ENCODE measurements at regions not wholly inside any gene's neighbourhood (a gene's known extent, or its start where the extent isn't known, plus 50 kb on each side); places are given as distances from the start of the nearest gene placed in this dataset.
"Not testable (repeated sequence)": the region's sequence is repeated elsewhere in the genome, so short reads cannot be mapped to it uniquely, and the experiment has no call there.

DNA sequence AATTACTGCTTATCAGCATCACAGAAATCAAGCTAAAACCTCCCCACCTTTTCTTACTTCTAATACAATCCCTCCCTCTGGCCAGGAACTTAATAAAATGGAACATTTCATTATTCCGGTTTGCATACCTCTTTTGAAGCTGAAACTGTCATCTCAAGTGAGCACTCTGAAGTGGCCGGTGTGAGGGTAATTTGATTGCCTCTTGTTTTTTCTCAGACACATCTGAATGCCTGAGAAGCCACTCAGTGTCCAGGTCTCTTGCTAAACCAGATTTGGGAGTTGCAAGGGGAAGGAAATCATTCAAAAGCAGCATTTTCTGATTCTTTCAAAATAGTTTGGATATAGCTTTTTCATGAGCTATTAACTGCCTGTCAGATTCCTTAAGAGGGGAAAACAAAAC lies 190.3 kb downstream of the C1D start:
- no peak for DNase-seq

DNA sequence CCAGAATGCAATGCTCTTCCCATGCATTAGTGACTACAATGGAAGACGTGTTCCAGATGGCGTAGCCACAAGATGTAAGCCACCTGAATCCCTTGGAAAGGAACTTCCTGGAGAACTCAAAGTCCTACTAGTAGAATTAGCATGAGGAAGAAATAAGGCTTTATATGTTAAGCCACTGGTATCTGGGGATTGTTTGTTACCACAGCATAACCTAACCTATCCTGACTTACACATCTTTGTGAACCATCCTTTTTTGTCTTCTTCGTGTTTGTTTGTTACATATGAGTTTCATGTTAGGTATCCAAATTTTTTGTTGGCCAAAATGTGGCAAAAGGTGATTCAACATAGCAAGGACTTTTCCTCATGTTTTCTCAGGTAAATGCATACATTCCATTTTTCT lies 188.9 kb downstream of the C1D start:
- DNase-seq, result no peak

DNA sequence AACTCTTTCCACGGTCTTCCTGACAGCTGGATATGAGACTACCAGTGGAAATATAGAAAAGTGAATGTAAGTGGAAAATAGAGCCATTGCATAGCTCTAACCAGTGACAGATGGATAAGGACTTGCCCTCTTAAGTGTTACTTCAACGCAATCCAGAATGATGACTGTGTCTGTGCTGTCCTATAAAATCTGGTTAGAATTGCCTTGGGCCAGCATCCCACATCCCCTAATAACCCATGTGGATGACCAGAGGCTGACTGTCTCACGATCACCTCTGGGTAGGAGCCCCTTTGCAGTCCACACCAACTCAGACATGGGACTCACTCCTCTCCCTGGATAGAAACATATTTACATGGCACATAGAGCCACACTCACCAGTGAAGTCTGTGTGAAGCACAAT lies 186.6 kb downstream of the C1D start:
- no peak for DNase-seq

DNA sequence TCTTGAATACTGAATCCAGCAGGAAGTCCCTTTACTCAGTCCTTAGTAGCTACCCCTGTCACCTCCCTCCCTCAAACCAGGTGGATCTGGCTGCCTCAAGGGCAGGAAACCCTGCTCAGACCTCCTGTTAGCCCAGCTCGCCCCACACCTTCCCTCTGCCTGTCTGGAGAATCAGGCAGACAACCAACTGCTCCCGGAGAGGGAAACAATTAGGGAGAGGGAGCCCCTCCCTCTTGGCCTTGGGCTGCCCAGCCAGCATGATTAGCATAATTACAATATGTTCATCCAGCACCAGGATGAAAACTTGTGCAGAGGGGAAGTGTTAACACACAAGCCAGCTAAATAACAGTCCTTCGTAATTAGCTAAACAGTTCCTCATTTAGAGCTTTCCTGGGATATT lies 185.5 kb downstream of the C1D start:
- no peak for DNase-seq

DNA sequence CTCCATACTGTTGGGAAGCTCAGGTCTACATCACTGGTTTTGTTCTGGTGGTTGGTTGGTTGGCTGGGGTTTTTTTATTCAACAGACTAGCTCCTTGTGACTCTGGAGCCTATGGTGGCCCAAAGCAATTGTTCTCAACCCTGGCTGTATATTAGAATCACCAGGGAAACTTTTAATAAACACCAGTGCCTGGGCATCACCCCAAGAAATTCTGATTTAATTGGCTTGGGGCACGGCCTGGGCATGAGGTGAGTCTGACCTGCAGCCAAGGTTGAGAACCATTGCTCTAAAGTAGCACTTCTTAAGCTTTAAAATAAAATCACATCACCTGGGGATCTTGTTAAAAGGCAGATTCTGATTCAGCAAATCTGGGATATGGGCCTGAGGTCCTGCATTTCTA lies 184.1 kb downstream of the C1D start:
- DNase-seq, result no peak

DNA sequence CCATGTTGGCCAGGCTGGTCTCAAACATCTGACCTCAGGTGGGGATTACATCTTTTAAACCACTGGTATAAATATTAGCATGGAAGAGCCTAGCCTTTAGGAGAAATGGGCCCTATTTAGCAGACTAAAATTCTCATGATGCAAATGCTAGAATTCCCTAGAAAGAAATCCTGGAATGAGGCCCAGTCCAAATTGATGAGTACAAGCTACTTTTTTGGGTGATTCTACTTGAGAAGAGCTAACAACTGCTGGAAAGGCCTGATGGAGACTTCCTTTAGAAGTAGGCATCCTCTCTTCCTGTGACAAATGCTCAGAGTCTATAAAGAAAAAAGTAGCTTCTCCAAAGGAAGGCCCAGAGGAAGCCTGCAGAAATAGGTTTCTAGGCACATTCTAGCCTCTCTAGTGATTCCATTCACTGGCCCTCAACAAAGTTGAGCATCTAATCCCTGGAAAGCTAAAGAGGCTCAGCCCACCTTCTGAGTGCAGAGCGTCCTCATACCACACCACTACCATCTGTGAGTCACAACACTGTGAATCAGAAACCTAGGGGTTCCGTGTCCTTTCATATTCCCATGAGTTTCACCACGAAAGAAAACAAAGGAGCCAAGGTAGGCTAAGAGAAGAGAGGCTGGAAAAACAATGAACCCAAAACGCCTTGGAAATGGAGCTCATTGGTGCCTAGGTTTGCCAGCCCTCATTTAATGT lies 183.1 kb downstream of the C1D start:
- DNase-seq, result no peak

DNA sequence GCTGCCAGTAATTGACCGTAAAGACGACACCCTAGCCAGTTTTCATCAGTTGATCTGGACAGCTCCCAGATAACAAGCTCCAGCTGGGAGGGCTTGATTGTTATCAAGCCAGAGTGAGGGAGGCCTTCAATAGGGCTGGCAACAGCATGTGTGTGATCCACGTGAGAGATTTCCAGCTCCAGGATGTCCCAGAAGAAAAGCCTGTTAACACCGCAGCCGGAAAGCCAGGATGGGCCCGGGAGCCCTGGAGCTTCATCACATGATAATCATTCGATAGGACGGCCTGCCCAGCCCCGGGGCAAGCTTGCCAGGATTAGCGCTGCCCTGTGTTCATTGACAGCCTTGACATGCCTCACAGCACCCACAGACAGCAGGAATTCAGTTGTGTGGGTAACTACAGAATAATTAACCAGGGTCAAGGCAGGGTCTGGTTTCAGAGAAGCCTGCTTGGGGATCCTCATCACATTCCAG lies 182.5 kb downstream of the C1D start:
- DNase-seq, result no peak

DNA sequence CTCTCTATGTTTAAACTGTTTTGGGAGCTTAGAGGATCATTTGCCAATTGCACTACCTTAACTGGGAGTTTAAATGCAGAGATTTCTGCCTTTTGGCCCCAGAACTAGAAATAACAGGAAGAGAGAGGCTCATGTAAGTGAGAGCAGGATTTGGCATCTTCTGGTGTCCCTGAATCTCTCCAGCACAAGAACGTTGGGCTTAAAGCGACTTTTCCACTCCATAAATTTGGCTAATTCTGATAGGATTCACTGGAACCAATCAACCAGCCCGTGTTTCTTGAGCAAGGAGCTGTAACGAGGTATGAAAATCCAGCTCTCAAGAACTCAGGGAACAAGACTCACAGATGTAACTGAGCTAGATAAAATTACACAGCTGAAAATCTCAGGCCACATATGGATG lies 181.0 kb downstream of the C1D start:
- DNase-seq, result no peak

DNA sequence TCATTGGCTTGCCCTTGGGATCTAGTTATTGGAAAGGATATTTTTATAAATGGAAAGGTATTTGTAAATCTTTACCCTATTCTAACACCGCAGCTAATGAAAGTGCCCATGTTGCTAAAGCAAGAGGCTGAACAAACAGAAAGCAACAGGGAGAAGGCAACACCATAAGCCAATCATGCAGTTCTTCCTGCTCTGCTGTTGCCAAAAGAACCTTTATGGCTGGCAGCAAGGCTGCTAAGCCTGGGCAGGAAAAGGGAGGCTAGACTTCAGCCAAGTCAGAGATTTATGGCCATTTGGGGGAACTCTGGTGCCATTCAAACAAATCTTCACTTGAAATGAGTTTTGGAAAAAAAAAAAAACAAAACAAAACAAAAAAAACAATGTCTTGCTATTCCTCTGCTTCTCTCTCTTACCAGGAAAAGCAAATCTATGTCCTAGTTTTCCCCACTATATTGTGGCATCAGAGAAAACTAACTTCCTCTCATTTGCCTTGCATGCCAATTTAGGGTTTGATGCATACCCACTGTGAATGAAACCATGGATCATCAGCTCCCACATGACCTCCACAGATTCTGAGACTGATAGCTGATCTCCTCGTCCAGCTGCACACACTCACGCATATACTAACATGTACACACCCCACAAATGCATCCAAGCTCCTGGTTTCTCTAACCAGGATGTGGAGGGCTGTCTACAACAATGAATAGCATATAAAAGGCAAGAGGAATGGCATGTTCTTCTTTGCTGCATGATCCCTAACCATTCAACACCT lies 179.3 kb downstream of the C1D start:
- no peak for DNase-seq

DNA sequence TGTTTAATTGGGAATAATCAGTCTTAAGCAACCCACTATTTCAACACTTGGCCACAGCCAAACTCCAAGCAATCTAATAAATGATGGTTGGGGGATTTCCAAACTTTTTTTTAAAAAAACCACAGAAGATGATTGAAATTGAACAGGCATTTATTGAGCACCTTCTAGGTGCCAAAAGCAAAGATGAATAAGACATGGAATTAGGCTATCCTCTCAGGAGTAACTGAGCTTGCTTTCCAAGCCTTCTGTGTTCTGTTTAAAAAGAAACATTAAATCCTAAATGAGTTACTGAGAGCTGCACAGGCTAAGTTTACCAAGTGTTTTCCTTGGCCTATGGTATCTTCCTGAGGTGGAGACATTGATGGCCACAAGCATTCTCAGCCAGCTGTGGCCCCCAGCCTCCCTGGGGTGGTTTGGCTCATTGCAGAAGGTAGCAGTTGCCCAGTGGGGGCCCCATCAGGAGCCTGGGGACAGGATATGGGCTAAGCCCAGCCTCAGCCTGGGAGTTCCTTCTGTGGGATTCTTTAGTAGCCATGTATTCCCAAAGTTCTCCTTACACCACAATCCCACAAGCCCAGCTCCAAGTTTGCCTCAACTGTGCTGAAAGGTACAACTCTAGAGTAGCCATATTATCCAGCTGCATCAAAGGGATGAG lies 174.3 kb downstream of the C1D start:
- DNase-seq, result no peak

DNA sequence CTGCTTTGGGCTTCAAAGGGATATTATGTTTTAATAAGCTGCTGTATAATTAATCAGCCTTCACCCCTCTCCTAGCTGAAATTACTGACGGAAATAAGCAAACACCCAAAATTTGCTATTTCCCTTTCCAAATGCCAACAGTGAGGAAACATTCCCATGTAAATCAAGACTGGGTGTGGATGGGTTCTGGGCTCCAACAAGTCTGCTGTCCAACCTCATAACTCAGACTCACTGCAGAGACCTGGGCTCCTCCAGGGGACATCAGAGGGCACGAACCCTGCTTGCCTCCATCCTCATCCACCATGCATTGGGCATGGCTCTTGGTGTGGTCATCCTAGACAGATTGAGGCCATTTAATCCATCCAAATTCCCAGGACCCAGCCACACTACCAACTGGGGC lies 173.7 kb downstream of the C1D start:
- no peak for DNase-seq

DNA sequence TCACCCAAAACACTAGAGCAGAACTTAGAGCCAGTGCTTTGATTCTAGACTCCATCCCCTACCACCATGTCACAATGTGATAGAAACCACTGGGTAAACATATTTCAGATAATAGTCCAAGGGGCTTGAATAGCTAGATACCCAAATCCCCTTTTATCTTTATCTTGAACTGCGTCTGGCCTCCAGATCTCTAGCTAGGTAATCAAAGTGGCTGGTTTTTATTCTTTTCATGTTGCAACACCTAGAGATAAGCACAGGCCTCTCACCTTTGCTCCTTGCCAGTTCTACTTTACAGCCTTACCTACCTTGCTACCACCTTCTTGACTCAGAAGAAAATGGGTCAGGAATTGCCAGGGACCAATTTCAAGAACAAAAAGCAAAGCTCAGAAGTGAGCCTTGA lies 171.2 kb downstream of the C1D start:
- no peak for DNase-seq

DNA sequence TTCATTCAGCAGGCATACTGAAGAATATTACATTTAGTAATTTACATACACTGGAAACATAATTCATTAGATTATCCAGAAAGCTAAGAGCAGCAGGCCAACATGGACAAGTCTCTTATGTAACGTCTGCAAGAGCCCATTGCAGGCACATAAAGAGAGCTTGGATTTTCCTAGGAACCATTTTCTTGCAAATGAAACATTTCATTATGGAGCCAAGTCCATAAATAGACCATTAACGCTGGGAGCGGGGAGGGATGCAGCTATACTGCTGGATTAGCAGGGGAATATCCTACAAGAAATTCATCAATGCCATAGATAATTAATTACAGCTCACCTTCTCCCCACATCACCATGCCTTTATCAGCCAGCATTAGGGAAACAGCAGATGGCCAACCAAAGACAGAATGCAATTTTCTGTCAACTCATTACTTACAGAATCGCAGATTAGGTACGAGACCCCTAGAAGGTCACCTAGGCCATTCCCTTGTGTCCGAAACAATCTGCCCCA lies 170.4 kb downstream of the C1D start:
- DNase-seq, result no peak

DNA sequence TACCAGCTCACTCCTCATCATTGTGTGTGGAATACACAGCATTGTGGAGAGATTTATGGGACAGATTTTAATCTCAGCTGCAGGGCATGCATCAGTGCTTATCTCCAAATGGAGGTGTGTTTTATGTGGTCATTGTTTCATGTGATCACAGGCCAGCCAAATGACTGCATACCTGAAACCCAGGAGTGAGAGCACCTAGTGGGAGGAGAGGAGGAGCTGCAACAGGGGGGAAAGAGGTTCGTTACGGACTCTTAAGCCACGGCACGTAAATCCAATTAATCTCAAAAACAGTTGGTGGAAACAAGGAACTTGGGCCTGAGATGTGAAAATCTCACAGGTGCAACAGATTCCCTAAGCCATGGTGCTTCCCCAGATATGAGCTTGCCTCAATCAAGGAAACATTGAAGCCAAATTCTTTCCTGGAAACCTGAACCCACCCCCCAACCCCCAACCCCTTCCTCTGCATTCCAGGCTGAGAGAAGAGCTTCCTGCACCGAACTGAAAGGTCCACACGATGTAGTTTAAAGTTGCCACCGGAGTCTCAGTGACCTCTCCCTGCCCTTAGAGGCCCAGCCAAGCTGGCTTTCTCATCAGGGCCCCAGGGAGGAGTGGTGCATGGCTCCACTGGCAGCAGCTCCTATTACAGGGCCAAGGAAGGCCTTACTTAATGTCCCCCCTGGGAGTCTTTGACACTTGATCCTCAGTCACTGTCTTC lies 167.4 kb downstream of the C1D start:
- DNase-seq, result no peak

DNA sequence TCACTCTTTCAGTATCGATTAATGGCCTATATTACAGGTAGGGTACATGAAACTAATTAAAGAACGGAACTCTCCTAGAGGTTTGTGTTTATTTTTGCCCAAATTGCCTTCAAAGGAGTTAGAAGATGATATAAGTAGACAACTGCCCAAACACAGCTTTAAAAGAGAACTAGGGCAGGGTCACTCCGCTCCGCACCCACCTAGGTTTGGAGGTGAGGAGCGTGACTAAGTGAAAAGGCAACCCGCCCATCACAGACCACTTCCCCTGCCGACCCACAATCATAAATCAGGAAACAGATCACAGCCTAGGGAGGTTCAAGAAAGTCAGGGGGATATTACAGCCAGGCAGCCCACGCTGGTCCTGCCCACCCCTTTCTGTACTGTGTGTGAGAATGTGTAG lies 166.7 kb downstream of the C1D start:
- DNase-seq, result no peak

DNA sequence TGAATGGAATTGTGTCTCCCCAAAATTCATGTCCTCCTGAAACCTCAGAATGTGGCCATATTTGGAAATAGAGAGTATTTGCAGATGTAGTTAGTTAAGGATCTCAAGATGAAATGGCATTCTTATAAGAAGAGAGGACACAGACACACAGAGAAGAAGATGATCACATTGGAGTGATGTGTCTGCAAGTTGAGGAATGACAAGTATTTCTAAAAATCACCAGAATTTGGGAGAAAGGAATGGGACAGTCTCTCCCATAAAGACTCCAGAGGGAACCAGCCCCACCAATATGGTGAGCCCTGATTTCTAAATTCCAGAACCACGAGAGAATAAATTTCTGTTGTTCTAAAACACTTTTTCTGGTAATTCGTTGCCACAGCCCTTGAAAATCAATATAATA lies 166.3 kb downstream of the C1D start:
- DNase-seq, result no peak

DNA sequence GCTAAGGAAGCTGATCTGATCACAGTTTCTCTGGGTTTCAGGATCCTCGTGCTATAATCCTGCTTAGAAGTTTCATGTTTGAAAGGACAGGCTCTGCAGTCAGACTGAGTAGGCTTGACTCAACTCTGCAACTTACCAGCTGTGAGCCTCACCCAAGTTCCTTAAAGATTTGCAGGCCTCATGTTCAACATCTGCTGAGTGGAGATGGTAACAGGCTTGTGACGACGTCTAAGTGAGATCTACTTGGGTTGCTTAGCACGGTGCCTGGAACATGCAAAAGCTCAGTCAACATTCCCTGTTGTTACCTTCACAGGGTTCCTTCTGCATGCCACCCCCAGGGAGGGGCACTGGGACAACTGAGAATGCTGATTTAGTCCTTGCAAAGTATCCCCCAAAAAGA lies 164.2 kb downstream of the C1D start:
- DNase-seq, result no peak

DNA sequence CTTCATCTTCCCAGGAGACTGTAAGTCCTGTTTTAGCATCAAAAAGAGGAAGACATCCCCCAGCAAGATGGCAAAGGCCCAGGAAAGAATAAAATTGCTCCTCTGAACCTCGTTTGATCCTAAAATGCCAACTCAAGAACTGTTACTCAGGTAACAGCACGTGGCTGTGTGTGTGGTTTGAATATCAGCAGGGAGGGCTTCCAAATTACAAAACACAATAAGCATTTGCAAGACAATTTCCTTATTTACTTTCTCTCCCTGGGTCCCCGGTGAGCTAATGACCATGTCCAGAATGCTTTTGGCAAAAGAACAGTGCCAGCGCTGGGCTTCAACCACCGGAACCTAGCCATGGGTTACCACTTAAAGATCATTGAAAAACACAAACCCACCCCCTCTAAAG lies 163.6 kb downstream of the C1D start:
- no peak for DNase-seq

DNA sequence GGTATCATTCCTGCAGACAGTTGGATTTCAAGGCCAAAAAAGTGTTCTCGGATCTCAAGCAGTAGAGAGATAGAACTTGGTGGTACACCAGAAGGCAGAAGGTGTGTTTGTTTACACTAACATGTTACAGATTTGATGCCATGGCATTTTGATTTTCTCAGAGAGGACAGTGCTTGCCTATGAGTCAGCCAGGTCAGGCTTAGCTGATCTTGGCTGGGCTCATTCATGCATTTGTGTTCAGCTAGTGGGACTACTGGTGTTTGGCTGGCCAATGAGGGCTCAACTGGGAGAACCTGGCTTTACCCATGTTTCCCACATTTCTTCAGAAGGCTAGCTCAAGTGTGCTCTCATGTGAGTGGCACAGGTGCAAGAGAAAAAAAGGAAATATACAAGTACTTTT lies 162.0 kb downstream of the C1D start:
- no peak for DNase-seq

DNA sequence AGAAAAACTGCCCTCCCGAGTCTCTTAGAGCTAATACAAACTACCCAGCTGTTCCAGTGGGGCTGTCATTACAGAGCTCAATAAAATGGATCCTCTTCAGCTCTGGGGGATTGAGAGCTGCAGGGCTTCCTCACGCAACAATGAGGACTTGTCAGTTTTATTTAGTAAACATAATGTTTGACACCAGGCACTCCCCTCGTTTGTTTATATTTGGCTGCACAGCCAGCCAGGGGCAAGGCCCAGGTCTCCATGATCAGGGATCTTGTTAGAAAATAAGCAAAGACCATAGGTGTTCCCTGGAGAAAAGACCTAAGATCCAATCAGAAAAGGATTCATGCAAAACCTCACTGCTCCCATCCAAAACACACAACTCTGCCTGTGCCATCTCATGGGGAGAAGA lies 158.2 kb downstream of the C1D start:
- DNase-seq, result no peak

DNA sequence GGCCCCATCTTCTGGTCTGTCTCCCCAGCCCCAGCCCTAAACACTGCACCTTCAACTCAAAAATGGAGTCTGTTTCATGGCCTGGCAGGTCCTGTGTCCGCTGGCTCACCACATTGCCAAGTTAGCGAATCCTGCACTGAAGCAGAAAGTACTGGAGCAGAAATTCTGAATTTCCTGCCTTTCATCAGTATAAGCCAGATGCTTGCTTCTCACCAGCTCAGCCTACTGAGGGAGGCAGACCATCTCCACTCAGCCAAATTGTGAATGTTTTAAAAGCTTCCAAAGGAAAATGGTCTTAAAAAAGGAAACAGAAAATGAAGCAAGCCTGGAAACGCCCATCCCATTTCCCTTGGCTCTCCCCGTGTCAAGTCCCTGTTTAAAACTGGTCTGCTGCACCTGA lies 157.8 kb downstream of the C1D start:
- DNase-seq, result no peak

DNA sequence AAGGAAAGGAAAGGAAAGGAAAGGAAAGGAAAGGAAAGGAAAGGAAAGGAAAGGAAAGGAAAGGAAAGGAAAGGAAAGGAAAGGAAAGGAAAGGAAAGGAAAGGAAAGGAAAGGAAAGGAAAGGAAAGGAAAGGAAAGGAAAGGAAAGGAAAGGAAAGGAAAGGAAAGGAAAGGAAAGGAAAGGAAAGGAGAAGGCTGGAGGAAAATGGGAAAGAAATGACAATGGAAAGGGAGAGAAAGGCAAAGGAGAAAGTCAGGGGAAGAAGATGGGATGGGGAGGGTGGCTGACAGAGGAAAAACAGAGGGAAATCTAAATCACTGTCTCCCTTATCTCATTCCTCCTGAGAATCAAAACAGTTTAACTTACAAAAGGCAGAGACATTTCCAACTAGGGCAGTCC lies 156.3 kb downstream of the C1D start:
- DNase-seq, result not testable (repeated sequence)

All from occipital lobe (tissue), 1 donor.